ENCODE measurements at regions not wholly inside any gene's neighbourhood (a gene's known extent, or its start where the extent isn't known, plus 50 kb on each side); places are given as distances from the start of the nearest gene placed in this dataset.

DNA sequence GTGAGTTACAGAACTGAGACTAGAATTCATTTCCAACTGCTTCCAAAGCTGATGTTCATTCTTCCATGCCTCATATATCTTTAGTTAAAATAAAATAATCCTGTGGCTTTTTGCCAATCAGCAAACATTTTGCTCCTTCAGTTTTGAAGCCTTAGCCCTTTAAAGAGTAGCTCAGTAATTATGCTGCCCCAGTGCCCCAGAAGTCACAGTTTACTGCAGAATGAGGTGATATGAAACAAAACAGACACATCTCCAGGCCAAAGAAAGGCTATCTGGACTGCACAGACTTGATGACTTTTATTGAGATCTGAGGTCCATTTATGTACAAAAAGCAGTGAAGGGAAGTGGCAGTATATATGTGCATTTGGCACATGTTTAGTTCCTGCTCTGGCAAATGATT is 285.8 kb upstream of the ZNF462 start:
- no peak for TF ChIP-seq EZH2 (IDR thresholded peaks at IDR 0.05; ENCODE audit: insufficient read depth, poor library complexity, severe bottlenecking)
- no peak for TF ChIP-seq EZH2phosphoT487 (IDR thresholded peaks at IDR 0.05; ENCODE audit: insufficient read depth, low read depth)
